ENCODE measurements at regions not wholly inside any gene's neighbourhood (a gene's known extent, or its start where the extent isn't known, plus 50 kb on each side); places are given as distances from the start of the nearest gene placed in this dataset.

- H3K4me3 ChIP-seq (ENCODE audit: low read depth, low read length, poor library complexity, severe bottlenecking), result no peak overlapping the region
- H4K20me1 ChIP-seq (ENCODE audit: insufficient read depth, low read length), result no peaks in the 10 kb centered on the region
- H3K4me1 ChIP-seq (ENCODE audit: insufficient read depth, low read length, poor library complexity, severe bottlenecking), result no peaks in the 10 kb centered on the region
- no peak overlapping the region for H3K4me2 ChIP-seq (ENCODE audit: low read length)
- no peak for TF ChIP-seq EZH2phosphoT487 (IDR thresholded peaks at IDR 0.05; ENCODE audit: borderline replicate concordance, low read depth, low read length)
- TF ChIP-seq CTCF (conservative IDR thresholded peaks at IDR 0.05; ENCODE audit: low read length), result no peak
- no peak overlapping the region for H2AFZ ChIP-seq (ENCODE audit: low read length)
- no peaks in the 10 kb centered on the region for H3K36me3 ChIP-seq (ENCODE audit: insufficient read depth, low read length)
- no peaks in the 10 kb centered on the region for H3K9me3 ChIP-seq (ENCODE audit: low read length)
- POLR2A ChIA-PET, result no interaction called here
- no peaks in the 10 kb centered on the region for H3K9me2 ChIP-seq (ENCODE audit: insufficient read depth, low read length)
- H3K27ac ChIP-seq (ENCODE audit: low read depth, low read length, poor library complexity, severe bottlenecking), result no peak overlapping the region
- no TSS peak for BruUV-seq (replicated peaks)
- intact Hi-C loops (cut with micrococcal nuclease; ENCODE audit: unreplicated experiment), result no loop called here
- DNase-seq (ENCODE audit: low spot score), result no peak
- CTCF ChIA-PET (ENCODE audit: unreplicated experiment), result no interaction called here
- no peaks in the 10 kb centered on the region for H3K79me2 ChIP-seq (ENCODE audit: insufficient read depth, low read depth, low read length)
Observed at GRCh38 chr5:20276061-20276958, 288.3 kb upstream of the CDH18 start.

GRCh38 chr5:20266066-20266465 lies 278.1 kb upstream of the CDH18 start:
- TF ChIP-seq CTCF (conservative IDR thresholded peaks at IDR 0.05; ENCODE audit: low read length) (no peak), EZH2phosphoT487 (IDR thresholded peaks at IDR 0.05; ENCODE audit: borderline replicate concordance, low read depth, low read length) (no peak)
- DNase-seq (ENCODE audit: low spot score), result no peak
- intact Hi-C loops (cut with micrococcal nuclease; ENCODE audit: unreplicated experiment), result no loop called here
- Histone ChIP-seq H3K79me2 (ENCODE audit: insufficient read depth, low read depth, low read length) (no peaks in the 10 kb centered on the region), H3K27ac (ENCODE audit: low read depth, low read length, poor library complexity, severe bottlenecking) (no peak overlapping the region), H3K9me2 (ENCODE audit: insufficient read depth, low read length) (0 out of 2 replicates have a peak, but pooled peaks cover 3% of the 10 kb centered on the region), H4K20me1 (ENCODE audit: insufficient read depth, low read length) (no peaks in the 10 kb centered on the region), H3K36me3 (ENCODE audit: insufficient read depth, low read length) (no peaks in the 10 kb centered on the region), H3K4me2 (ENCODE audit: low read length) (no peak overlapping the region), H3K4me1 (ENCODE audit: insufficient read depth, low read length, poor library complexity, severe bottlenecking) (no peaks in the 10 kb centered on the region), H2AFZ (ENCODE audit: low read length) (no peak overlapping the region), H3K9me3 (ENCODE audit: low read length) (peaks cover 10% of the 10 kb centered on the region; the same call in 1 of the 2 replicates), H3K4me3 (ENCODE audit: low read depth, low read length, poor library complexity, severe bottlenecking) (no peak overlapping the region)
- ChIA-PET CTCF (ENCODE audit: unreplicated experiment) (no interaction called here), POLR2A (interaction anchor here (0.7 kb wide), 1 partner anchor 95 kb away, joined by 3 read pairs; no protein-coding TSS in a partner anchor)
- BruUV-seq (replicated peaks), result no TSS peak

DNA sequence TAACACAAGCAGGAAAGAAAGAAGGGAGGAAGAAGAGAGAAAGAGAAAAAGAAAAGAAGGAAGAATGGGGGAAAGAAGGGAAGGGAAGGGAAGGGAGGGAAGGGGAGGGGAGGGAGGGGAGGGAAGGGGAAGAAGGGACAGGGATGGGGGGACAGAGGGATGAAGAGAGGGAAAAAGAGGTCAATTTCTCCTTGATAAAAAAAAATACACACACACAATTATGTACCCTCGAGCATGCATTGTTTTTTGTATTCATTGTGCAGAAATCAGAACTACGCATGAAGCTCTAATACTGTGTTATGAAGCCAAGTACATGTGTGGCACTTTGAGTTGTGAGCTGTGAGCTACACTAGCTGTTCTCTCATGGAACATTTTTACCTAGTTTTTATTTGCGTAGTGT lies 274.9 kb upstream of the CDH18 start:
- no peak for DNase-seq (ENCODE audit: low spot score)
- no peak overlapping the region for H3K4me2 ChIP-seq (ENCODE audit: low read length)
- POLR2A ChIA-PET, result no interaction called here
- no peaks in the 10 kb centered on the region for H4K20me1 ChIP-seq (ENCODE audit: insufficient read depth, low read length)
- no peak overlapping the region for H3K4me3 ChIP-seq (ENCODE audit: low read depth, low read length, poor library complexity, severe bottlenecking)
- H3K9me2 ChIP-seq (ENCODE audit: insufficient read depth, low read length), result 0 out of 2 replicates have a peak, but pooled peaks cover 3% of the 10 kb centered on the region
- H3K36me3 ChIP-seq (ENCODE audit: insufficient read depth, low read length), result no peaks in the 10 kb centered on the region
- TF ChIP-seq CTCF (conservative IDR thresholded peaks at IDR 0.05; ENCODE audit: low read length), result no peak
- TF ChIP-seq EZH2phosphoT487 (IDR thresholded peaks at IDR 0.05; ENCODE audit: borderline replicate concordance, low read depth, low read length), result no peak
- CTCF ChIA-PET (ENCODE audit: unreplicated experiment), result no interaction called here
- no TSS peak for BruUV-seq (replicated peaks)
- intact Hi-C loops (cut with micrococcal nuclease; ENCODE audit: unreplicated experiment), result no loop called here
- no peak overlapping the region for H2AFZ ChIP-seq (ENCODE audit: low read length)
- H3K79me2 ChIP-seq (ENCODE audit: insufficient read depth, low read depth, low read length), result no peaks in the 10 kb centered on the region
- no peaks in the 10 kb centered on the region for H3K4me1 ChIP-seq (ENCODE audit: insufficient read depth, low read length, poor library complexity, severe bottlenecking)
- 0 out of 2 replicates have a peak, but pooled peaks cover under 1% of the 10 kb centered on the region for H3K9me3 ChIP-seq (ENCODE audit: low read length)
- no peak overlapping the region for H3K27ac ChIP-seq (ENCODE audit: low read depth, low read length, poor library complexity, severe bottlenecking)

Data from OCI-LY7 (cell line).